GM12892 (cell line): ENCODE measurements at regions not wholly inside any gene's neighbourhood (a gene's known extent, or its start where the extent isn't known, plus 50 kb on each side); places are given as distances from the start of the nearest gene placed in this dataset.

Experiments
- POLR2A ChIP-seq: IDR thresholded peaks from 2 replicates; pipeline ENCODE4 v1.6.1; 2011; ENCODE audit warnings: low read depth, low read length, control low read depth
- POLR2AphosphoS5 ChIP-seq: IDR thresholded peaks from 2 replicates; pipeline ENCODE4 v1.6.1; 2011; ENCODE audit warnings: low read depth, low read length, control low read depth

- TF ChIP-seq POLR2A (no peak), POLR2AphosphoS5 (no peak)
These were observed 206.7 kb upstream of the JARID2 start for GRCh38 chr6:15039136-15039535.
